ENCODE measurements at regions not wholly inside any gene's neighbourhood (a gene's known extent, or its start where the extent isn't known, plus 50 kb on each side); places are given as distances from the start of the nearest gene placed in this dataset.
A peak's percentile ranks its signal among the peaks of the same experiment; 100 is the strongest.

DNA sequence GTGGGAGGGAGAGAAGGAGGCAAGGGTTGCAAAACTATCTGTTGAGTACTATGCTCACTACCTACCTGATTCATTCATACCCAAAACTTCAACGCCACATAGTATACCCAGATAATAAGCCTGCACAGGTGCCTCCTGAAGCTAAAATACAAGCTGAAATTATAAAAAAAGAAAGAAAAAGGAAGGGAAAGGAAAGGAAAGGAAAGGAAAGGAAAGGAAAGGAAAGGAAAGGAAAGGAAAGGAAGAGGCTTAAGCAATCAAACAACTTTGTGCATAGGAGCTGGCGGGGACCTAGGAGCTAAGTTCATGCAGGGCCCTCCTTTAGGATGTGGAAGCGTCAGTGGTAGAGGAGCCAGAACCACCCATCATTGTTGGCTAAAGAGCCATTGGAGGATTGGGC is 108.9 kb upstream of the SYNDIG1 start:
- Mint-ChIP-seq H3K36me3 (ENCODE audit: low read depth) (peaks cover 7% of the 10 kb centered on the region), H3K4me3 (no peak overlapping the region), H3K27ac (no peak overlapping the region), H3K27me3 (ENCODE audit: low read depth, poor library complexity) (no peaks in the 10 kb centered on the region), H3K4me1 (peaks cover 43% of the 10 kb centered on the region), H3K9me3 (peaks cover 25% of the 10 kb centered on the region)
- DNase-seq = no peak
- no peak for TF ChIP-seq CTCF (IDR thresholded peaks at IDR 0.05)

GRCh38 chr20:24359321-24360027 is 110.0 kb upstream of the SYNDIG1 start:
- no peak for DNase-seq
- peaks cover 7% of the 10 kb centered on the region for H3K36me3 Mint-ChIP-seq (ENCODE audit: low read depth)
- H3K27ac Mint-ChIP-seq = no peak overlapping the region
- H3K4me1 Mint-ChIP-seq = peaks cover 42% of the 10 kb centered on the region
- H3K27me3 Mint-ChIP-seq (ENCODE audit: low read depth, poor library complexity) = no peaks in the 10 kb centered on the region
- no peak for TF ChIP-seq CTCF (IDR thresholded peaks at IDR 0.05)
- H3K9me3 Mint-ChIP-seq = peaks cover 25% of the 10 kb centered on the region
- H3K4me3 Mint-ChIP-seq = no peak overlapping the region

GRCh38 chr20:24357931-24358330 is 111.5 kb upstream of the SYNDIG1 start:
- Mint-ChIP-seq H3K27ac (no peak overlapping the region), H3K4me1 (peaks cover 43% of the 10 kb centered on the region), H3K36me3 (ENCODE audit: low read depth) (peaks cover 7% of the 10 kb centered on the region), H3K4me3 (no peak overlapping the region), H3K27me3 (ENCODE audit: low read depth, poor library complexity) (peaks cover 5% of the 10 kb centered on the region), H3K9me3 (peaks cover 22% of the 10 kb centered on the region)
- no peak for DNase-seq
- no peak for TF ChIP-seq CTCF (IDR thresholded peaks at IDR 0.05)

- Mint-ChIP-seq H3K27me3 (ENCODE audit: low read depth, poor library complexity) (peaks cover 5% of the 10 kb centered on the region), H3K4me3 (peak overlapping the region; percentile 9), H3K9me3 (peaks cover 14% of the 10 kb centered on the region), H3K36me3 (ENCODE audit: low read depth) (peaks cover 5% of the 10 kb centered on the region), H3K27ac (peak overlapping the region; percentile 85), H3K4me1 (peaks cover 43% of the 10 kb centered on the region)
- no peak for DNase-seq
- no peak for TF ChIP-seq CTCF (IDR thresholded peaks at IDR 0.05)
Measured at GRCh38 chr20:24357177-24357576, 112.3 kb upstream of the SYNDIG1 start.

GRCh38 chr20:24353135-24353690 is 116.2 kb upstream of the SYNDIG1 start:
- no peak for DNase-seq
- no peaks in the 10 kb centered on the region for H3K9me3 Mint-ChIP-seq
- TF ChIP-seq CTCF (IDR thresholded peaks at IDR 0.05) = no peak
- peaks cover 5% of the 10 kb centered on the region for H3K27me3 Mint-ChIP-seq (ENCODE audit: low read depth, poor library complexity)
- no peak overlapping the region for H3K27ac Mint-ChIP-seq
- no peaks in the 10 kb centered on the region for H3K36me3 Mint-ChIP-seq (ENCODE audit: low read depth)
- H3K4me1 Mint-ChIP-seq = peaks cover 27% of the 10 kb centered on the region
- no peak overlapping the region for H3K4me3 Mint-ChIP-seq

- Mint-ChIP-seq H3K27me3 (ENCODE audit: low read depth, poor library complexity) (peaks cover 5% of the 10 kb centered on the region), H3K9me3 (no peaks in the 10 kb centered on the region), H3K36me3 (ENCODE audit: low read depth) (no peaks in the 10 kb centered on the region), H3K4me1 (peaks cover 5% of the 10 kb centered on the region), H3K27ac (no peak overlapping the region), H3K4me3 (no peak overlapping the region)
- no peak for TF ChIP-seq CTCF (IDR thresholded peaks at IDR 0.05)
- no peak for DNase-seq
Measured at GRCh38 chr20:24350923-24351368, 118.5 kb upstream of the SYNDIG1 start.

Data from nephron progenitor cell (in vitro differentiated cells).